ENCODE measurements at regions not wholly inside any gene's neighbourhood (a gene's known extent, or its start where the extent isn't known, plus 50 kb on each side); places are given as distances from the start of the nearest gene placed in this dataset.

- no peak for TF ChIP-seq CTCF (IDR thresholded peaks at IDR 0.05)
- no peak for TF ChIP-seq POLR2A (IDR thresholded peaks at IDR 0.05)
Measured at GRCh38 chr1:222421380-222421779, 126.5 kb downstream of the HHIPL2 start.
